Kidney (tissue), 13 donors: ENCODE measurements at regions not wholly inside any gene's neighbourhood (a gene's known extent, or its start where the extent isn't known, plus 50 kb on each side); places are given as distances from the start of the nearest gene placed in this dataset.

Source experiments
- DNase-seq, 5 donors: peaks; one replicate each; pipeline ENCODE4 v3.0.0-alpha.2; 2013 to 2020
- FAIRE-seq: peaks from 2 replicates; lab custom pipeline; 2012; peaks lifted over from hg19 to GRCh38; lab: Jason Lieb, UNC
- H3K27ac ChIP-seq, 2 donors: one replicate each; pipeline ENCODE4 v1.7.0; 2013; ENCODE audit warnings: low read depth in 2 of 2, low read length in 2 of 2, inconsistent platforms in 1 of 2
- H3K27me3 ChIP-seq: one replicate; pipeline ENCODE4 v1.7.1; 2013; ENCODE audit warnings: low read length, inconsistent platforms; ENCODE audit not compliant: control insufficient read depth, insufficient read depth
- H3K36me3 ChIP-seq, 3 donors: one replicate each; pipeline versions ENCODE4 v1.7.0 to v1.7.1; 2013; ENCODE audit warnings: low read length in 3 of 3, control low read depth in 1 of 3, inconsistent platforms in 1 of 3; ENCODE audit not compliant: insufficient read depth in 3 of 3, control insufficient read depth in 2 of 3
- H3K4me1 ChIP-seq, 3 donors: one replicate each; pipeline versions ENCODE4 v1.7.0 to v1.7.1; 2013; ENCODE audit warnings: low read length in 3 of 3, inconsistent platforms in 1 of 3, low read depth in 1 of 3; ENCODE audit not compliant: control insufficient read depth in 2 of 3, insufficient read depth in 2 of 3
- H3K4me3 ChIP-seq, 3 donors: one replicate each; pipeline versions ENCODE4 v1.7.0 to v1.8.1; 2013; ENCODE audit warnings: low read length in 3 of 3, control low read depth in 1 of 3, inconsistent platforms in 1 of 3
- H3K9ac ChIP-seq, 3 donors: one replicate each; pipeline versions ENCODE4 v1.7.0 to v1.7.1; 2013; ENCODE audit warnings: low read length in 3 of 3, control low read depth in 1 of 3, inconsistent platforms in 1 of 3
- H3K9me3 ChIP-seq, 3 donors: one replicate each; pipeline versions ENCODE4 v1.7.0 to v1.7.1; 2013; ENCODE audit warnings: low read length in 3 of 3, control low read depth in 1 of 3, inconsistent platforms in 1 of 3; ENCODE audit not compliant: control insufficient read depth in 2 of 3, insufficient read depth in 1 of 3
- CTCF ChIP-seq: IDR thresholded peaks from 3 replicates; pipeline ENCODE4 v1.5.1; 2012; ENCODE audit warnings: mild to moderate bottlenecking, moderate library complexity, borderline replicate concordance; ENCODE audit not compliant: insufficient read depth; ENCODE audit errors: extremely low read depth
- intact Hi-C: fragments of 100-400 bp; cut with DNase I; formaldehyde crosslinking; loops from one replicate; pipeline ENCODE4 v1.11.1; 2022
- donor health status: control.
- donor health status: control.
- donor health status: control.
- donor health status: control.
- donor health status: control.
- donor health status: DM: yes; HTN: yes; CAD: no.
- donor health status: Normal renal cell carcinoma (clear cell type).

- no peaks in the 10 kb centered on the region for H3K36me3 ChIP-seq
- H3K27ac ChIP-seq: no peak overlapping the region
- intact Hi-C loops: no loop called here
- H3K27me3 ChIP-seq: no peaks in the 10 kb centered on the region
- no peaks in the 10 kb centered on the region for H3K9me3 ChIP-seq
- no peak for FAIRE-seq
- no peak for DNase-seq
- no peak overlapping the region for H3K9ac ChIP-seq
- no peaks in the 10 kb centered on the region for H3K4me1 ChIP-seq
- TF ChIP-seq CTCF: no peak
- H3K4me3 ChIP-seq: no peak overlapping the region
These were observed 66.9 kb upstream of the TFEC start for GRCh38 chr7:116097365-116098009.

- no peak for FAIRE-seq
- intact Hi-C loops: no loop called here
- H3K27me3 ChIP-seq: no peaks in the 10 kb centered on the region
- no peaks in the 10 kb centered on the region for H3K4me1 ChIP-seq
- H3K9me3 ChIP-seq: no peaks in the 10 kb centered on the region
- no peak overlapping the region for H3K9ac ChIP-seq
- no peak for DNase-seq
- H3K36me3 ChIP-seq: no peaks in the 10 kb centered on the region
- H3K27ac ChIP-seq: no peak overlapping the region
- no peak overlapping the region for H3K4me3 ChIP-seq
- no peak for TF ChIP-seq CTCF
These were observed 67.6 kb upstream of the TFEC start for GRCh38 chr7:116098175-116098574.

- H3K4me3 ChIP-seq: no peak overlapping the region
- no peak overlapping the region for H3K9ac ChIP-seq
- no peaks in the 10 kb centered on the region for H3K27me3 ChIP-seq
- FAIRE-seq: no peak
- H3K4me1 ChIP-seq: no peaks in the 10 kb centered on the region
- H3K36me3 ChIP-seq: no peaks in the 10 kb centered on the region
- TF ChIP-seq CTCF: no peak
- no peak for DNase-seq
- no peak overlapping the region for H3K27ac ChIP-seq
- intact Hi-C loops: no loop called here
- H3K9me3 ChIP-seq: no peaks in the 10 kb centered on the region
These were observed 70.1 kb upstream of the TFEC start for GRCh38 chr7:116100626-116101025.

- Histone ChIP-seq H3K36me3 (no peaks in the 10 kb centered on the region), H3K4me1 (no peaks in the 10 kb centered on the region), H3K27ac (no peak overlapping the region), H3K9ac (no peak overlapping the region), H3K27me3 (no peaks in the 10 kb centered on the region), H3K4me3 (no peak overlapping the region), H3K9me3 (no peaks in the 10 kb centered on the region)
- no peak for FAIRE-seq
- DNase-seq: no peak
- TF ChIP-seq CTCF: no peak
- intact Hi-C loops: no loop called here
These were observed 71.1 kb upstream of the TFEC start for GRCh38 chr7:116101704-116102103.
